A673 (cell line): ENCODE measurements at regions not wholly inside any gene's neighbourhood (a gene's known extent, or its start where the extent isn't known, plus 50 kb on each side); places are given as distances from the start of the nearest gene placed in this dataset.

ENCODE experiments used
- BruUV-seq: library from RNA; stranded (reverse); fragments of 400-500 nt; replicated peaks from 2 replicates; lab custom pipeline; 2021; lab: Mats Ljungman, UMichigan
- CTCF ChIA-PET: fragments of 300-600 bp; sonication (Branson Sonifier 250); formaldehyde crosslinking; loops from one replicate; lab custom pipeline; 2022; ENCODE audit warnings: antibody characterized with exemption; lab: Charles Lee
- POLR2A ChIA-PET: fragments of 300-600 bp; sonication (Branson Sonifier 250); formaldehyde crosslinking; loops from one replicate; lab custom pipeline; 2022; ENCODE audit warnings: antibody characterized with exemption; ENCODE audit not compliant: low non-redundant PET; lab: Charles Lee
- DNase-seq: peaks from one replicate; pipeline ENCODE4 v3.0.0-alpha.2; 2015; ENCODE audit warnings: low spot score
- H3K27ac ChIP-seq: fragments of 200-600 bp; sonication (generic); 2 replicates; pipeline ENCODE4 v1.5.1; 2016; ENCODE audit warnings: mixed run types, low read depth, mild to moderate bottlenecking, mixed read lengths, antibody characterized with exemption, low read length; ENCODE audit not compliant: poor library complexity, severe bottlenecking
- H3K27me3 ChIP-seq: fragments of 200-600 bp; sonication (generic); replicated peaks from 2 replicates; pipeline ENCODE4 v1.6.1; 2017; ENCODE audit warnings: mixed run types, low read depth, mild to moderate bottlenecking, mixed read lengths, antibody characterized with exemption, low read length; ENCODE audit not compliant: insufficient read depth, poor library complexity
- H3K36me3 ChIP-seq: fragments of 200-600 bp; sonication (generic); 2 replicates; pipeline ENCODE4 v1.6.1; 2016; ENCODE audit warnings: mixed run types, mild to moderate bottlenecking, mixed read lengths, antibody characterized with exemption, low read length; ENCODE audit not compliant: insufficient read depth, poor library complexity, severe bottlenecking
- H3K4me1 ChIP-seq: fragments of 200-600 bp; sonication (generic); 2 replicates; pipeline ENCODE4 v1.6.1; 2017; ENCODE audit warnings: mixed run types, mild to moderate bottlenecking, mixed read lengths, antibody characterized with exemption, low read length; ENCODE audit not compliant: insufficient read depth, poor library complexity, severe bottlenecking
- H3K4me3 ChIP-seq: fragments of 200-600 bp; sonication (generic); 2 replicates; pipeline ENCODE4 v1.5.1; 2016; ENCODE audit warnings: low read depth, mixed run types, mild to moderate bottlenecking, mixed read lengths, low read length; ENCODE audit not compliant: poor library complexity, severe bottlenecking
- H3K9me3 ChIP-seq: fragments of 200-600 bp; sonication (generic); 2 replicates; pipeline ENCODE4 v1.6.1; 2016; ENCODE audit warnings: mixed run types, low read depth, mild to moderate bottlenecking, mixed read lengths, antibody characterized with exemption, low read length; ENCODE audit not compliant: poor library complexity, severe bottlenecking
- EZH2 ChIP-seq: fragments of 200-600 bp; sonication (generic); IDR thresholded peaks from 2 replicates; pipeline ENCODE4 v1.6.1; 2017; ENCODE audit warnings: borderline replicate concordance, low read depth, mild to moderate bottlenecking, mixed read lengths, antibody characterized with exemption, low read length; ENCODE audit not compliant: poor library complexity, severe bottlenecking
- intact Hi-C: fragments of 100-400 bp; cut with micrococcal nuclease; formaldehyde crosslinking; loops from one replicate; pipeline ENCODE4 v1.10.0; 2022; ENCODE audit not compliant: unreplicated experiment
- TF ChIP-seq, protein P1 (sequence below): fragments of 300-800, 200-600 bp; sonication (generic); conservative IDR thresholded peaks from 2 replicates; pipeline ENCODE4 v1.5.1; 2017; ENCODE audit warnings: low read depth, mild to moderate bottlenecking, antibody characterized with exemption, low read length, moderate library complexity, mixed read lengths

DNA sequence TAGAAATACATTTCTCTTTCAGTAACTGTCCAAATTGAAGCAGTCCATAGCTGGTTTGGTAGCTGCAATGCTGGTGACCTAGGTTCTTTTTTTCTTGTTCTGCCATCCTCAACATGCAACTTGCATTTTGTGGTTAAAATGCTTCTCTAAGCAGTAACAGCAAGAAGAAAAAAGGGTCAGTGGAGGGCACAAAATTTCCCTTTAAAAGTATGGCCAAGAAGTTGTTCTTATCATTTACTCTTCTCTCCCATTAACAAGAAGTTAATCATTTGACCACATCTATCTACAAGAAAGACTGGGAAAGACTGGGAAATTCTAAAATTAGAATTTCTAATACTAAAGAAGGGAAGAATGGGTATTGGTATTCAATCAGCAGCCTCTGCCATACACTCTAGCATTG is 569.9 kb downstream of the CPS1 start:
- ChIA-PET CTCF (no interaction called here), POLR2A (no interaction called here)
- no peaks in the 10 kb centered on the region for H3K4me1 ChIP-seq
- H3K4me3 ChIP-seq: no peak overlapping the region
- H3K36me3 ChIP-seq: no peaks in the 10 kb centered on the region
- no peak overlapping the region for H3K27ac ChIP-seq
- intact Hi-C loops: no loop called here
- no peaks in the 10 kb centered on the region for H3K27me3 ChIP-seq
- BruUV-seq: no TSS peak
- DNase-seq: no peak
- no peak for TF ChIP-seq EZH2
- TF ChIP-seq, protein P1, sequence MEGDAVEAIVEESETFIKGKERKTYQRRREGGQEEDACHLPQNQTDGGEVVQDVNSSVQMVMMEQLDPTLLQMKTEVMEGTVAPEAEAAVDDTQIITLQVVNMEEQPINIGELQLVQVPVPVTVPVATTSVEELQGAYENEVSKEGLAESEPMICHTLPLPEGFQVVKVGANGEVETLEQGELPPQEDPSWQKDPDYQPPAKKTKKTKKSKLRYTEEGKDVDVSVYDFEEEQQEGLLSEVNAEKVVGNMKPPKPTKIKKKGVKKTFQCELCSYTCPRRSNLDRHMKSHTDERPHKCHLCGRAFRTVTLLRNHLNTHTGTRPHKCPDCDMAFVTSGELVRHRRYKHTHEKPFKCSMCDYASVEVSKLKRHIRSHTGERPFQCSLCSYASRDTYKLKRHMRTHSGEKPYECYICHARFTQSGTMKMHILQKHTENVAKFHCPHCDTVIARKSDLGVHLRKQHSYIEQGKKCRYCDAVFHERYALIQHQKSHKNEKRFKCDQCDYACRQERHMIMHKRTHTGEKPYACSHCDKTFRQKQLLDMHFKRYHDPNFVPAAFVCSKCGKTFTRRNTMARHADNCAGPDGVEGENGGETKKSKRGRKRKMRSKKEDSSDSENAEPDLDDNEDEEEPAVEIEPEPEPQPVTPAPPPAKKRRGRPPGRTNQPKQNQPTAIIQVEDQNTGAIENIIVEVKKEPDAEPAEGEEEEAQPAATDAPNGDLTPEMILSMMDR: no peak
- H3K9me3 ChIP-seq: no peaks in the 10 kb centered on the region

GRCh38 chr2:211127501-211127900 is 571.1 kb downstream of the CPS1 start:
- no peak for DNase-seq
- no peak overlapping the region for H3K4me3 ChIP-seq
- H3K4me1 ChIP-seq: no peaks in the 10 kb centered on the region
- H3K27me3 ChIP-seq: no peaks in the 10 kb centered on the region
- CTCF ChIA-PET: no interaction called here
- no peak for TF ChIP-seq EZH2
- TF ChIP-seq, protein P1: no peak
- no peak overlapping the region for H3K27ac ChIP-seq
- no TSS peak for BruUV-seq
- no peaks in the 10 kb centered on the region for H3K36me3 ChIP-seq
- POLR2A ChIA-PET: no interaction called here
- no peaks in the 10 kb centered on the region for H3K9me3 ChIP-seq
- intact Hi-C loops: no loop called here

- no peaks in the 10 kb centered on the region for H3K36me3 ChIP-seq
- DNase-seq: no peak
Observed at GRCh38 chr2:211128287-211128686, 571.9 kb downstream of the CPS1 start.

More at GRCh38 chr2:211128287-211128686, 571.9 kb downstream of the CPS1 start:
- CTCF ChIA-PET: no interaction called here
- Histone ChIP-seq H3K27ac (no peak overlapping the region), H3K27me3 (no peaks in the 10 kb centered on the region), H3K4me1 (no peaks in the 10 kb centered on the region), H3K4me3 (no peak overlapping the region), H3K9me3 (no peaks in the 10 kb centered on the region)
- TF ChIP-seq, protein P1: no peak
- no peak for TF ChIP-seq EZH2
- intact Hi-C loops: no loop called here
- no TSS peak for BruUV-seq
- POLR2A ChIA-PET: no interaction called here
